Body of pancreas (tissue), 4 donors: ENCODE measurements at regions not wholly inside any gene's neighbourhood (a gene's known extent, or its start where the extent isn't known, plus 50 kb on each side); places are given as distances from the start of the nearest gene placed in this dataset.

Experiments
- ATAC-seq: fragments of 150-250 bp; one replicate; pipeline ENCODE4 v1.9.1; 2016
- DNase-seq, 4 donors: peaks; one replicate each; pipeline ENCODE4 v3.0.0-alpha.2; 2019
- H3K27ac ChIP-seq, 4 donors: fragments of 200-600 bp; sonication (generic); 1 replicate in 3 of 4; 2 replicates in 1 of 4; pipeline versions ENCODE4 v1.5.1 to v1.6.1; 2016 to 2019; ENCODE audit warnings: mild to moderate bottlenecking in 1 of 4, mixed read lengths in 1 of 4, moderate library complexity in 1 of 4
- H3K27me3 ChIP-seq, 2 donors: fragments of 200-600 bp; sonication (generic); one replicate each; pipeline ENCODE4 v1.6.0; 2016; ENCODE audit warnings: mild to moderate bottlenecking in 1 of 2
- H3K36me3 ChIP-seq, 2 donors: fragments of 200-600 bp; sonication (generic); replicated peaks in 1 of 2; 2 replicates each; pipeline ENCODE4 v1.5.1; 2016; ENCODE audit warnings: low read depth in 2 of 2; ENCODE audit not compliant: insufficient read depth in 1 of 2
- H3K4me1 ChIP-seq: fragments of 200-600 bp; sonication (generic); one replicate; pipeline ENCODE4 v1.6.0; 2016
- H3K4me3 ChIP-seq, 2 donors: fragments of 200-600 bp; sonication (generic); 1 replicate in 1 of 2; 2 replicates in 1 of 2; pipeline ENCODE4 v1.5.1; 2016 to 2019
- H3K9me3 ChIP-seq, 3 donors: fragments of 200-600 bp; sonication (generic); 1 replicate in 2 of 3; 2 replicates in 1 of 3; pipeline ENCODE4 v1.5.1; 2016
- CTCF ChIP-seq, 7 experiments: fragments of 450-650 bp in 4 of 7; fragments of 200-600 bp in 3 of 7; sonication (generic) in 3 of 7; IDR thresholded peaks; one replicate each; pipeline ENCODE4 v1.5.1; 2016 to 2019; ENCODE audit warnings: antibody characterized with exemption in 7 of 7
- POLR2A ChIP-seq, 3 donors: fragments of 450-650 bp; IDR thresholded peaks; one replicate each; pipeline ENCODE4 v1.6.1; 2016; ENCODE audit warnings: antibody characterized with exemption in 3 of 3, mild to moderate bottlenecking in 2 of 3
- WGBS, 2 donors: methylation state at CpG; one replicate each; pipeline ENCODE4 v1.1.5; 2017; 5-methylcytosine and 5-hydroxymethylcytosine counted together
- intact Hi-C: fragments of 100-400 bp; cut with DNase I; formaldehyde crosslinking; loops from one replicate; pipeline ENCODE4 v1.15.1; 2023

GRCh38 chr1:81151206-81151605 lies 649.5 kb upstream of the ADGRL2 start:
- ATAC-seq: no peak
- intact Hi-C loops: no loop called here
- Histone ChIP-seq H3K9me3 (no peaks in the 10 kb centered on the region), H3K4me1 (no peaks in the 10 kb centered on the region), H3K36me3 (no peaks in the 10 kb centered on the region), H3K27me3 (no peaks in the 10 kb centered on the region), H3K27ac (no peak overlapping the region), H3K4me3 (no peak overlapping the region)
- DNase-seq: no peak
- WGBS, 2 donors: 4 to 8% methylated on average over 1 of the region's 1 CpG
- TF ChIP-seq POLR2A (IDR thresholded peaks at IDR 0.05) (no peak), CTCF (IDR thresholded peaks at IDR 0.05) (no peak)

GRCh38 chr1:81149649-81150325 lies 650.9 kb upstream of the ADGRL2 start:
- no peak overlapping the region for H3K4me3 ChIP-seq
- no peaks in the 10 kb centered on the region for H3K9me3 ChIP-seq
- H3K36me3 ChIP-seq: no peaks in the 10 kb centered on the region
- H3K27ac ChIP-seq: no peak overlapping the region
- no peak for TF ChIP-seq CTCF (IDR thresholded peaks at IDR 0.05)
- TF ChIP-seq POLR2A (IDR thresholded peaks at IDR 0.05): no peak
- H3K4me1 ChIP-seq: no peaks in the 10 kb centered on the region
- 25 to 26% methylated on average over 2 of the region's 2 CpGs for WGBS, 2 donors
- intact Hi-C loops: no loop called here
- DNase-seq (no peak), ATAC-seq (no peak)
- no peaks in the 10 kb centered on the region for H3K27me3 ChIP-seq

GRCh38 chr1:81144240-81144825 lies 656.4 kb upstream of the ADGRL2 start:
- 59 to 71% methylated on average over 4 of the region's 4 CpGs for WGBS, 2 donors
- DNase-seq: no peak
- no peak for TF ChIP-seq CTCF (IDR thresholded peaks at IDR 0.05)
- TF ChIP-seq POLR2A (IDR thresholded peaks at IDR 0.05): no peak
- Histone ChIP-seq H3K4me3 (no peak overlapping the region), H3K27ac (no peak overlapping the region), H3K4me1 (no peaks in the 10 kb centered on the region), H3K27me3 (no peaks in the 10 kb centered on the region), H3K9me3 (no peaks in the 10 kb centered on the region), H3K36me3 (no peaks in the 10 kb centered on the region)
- intact Hi-C loops: no loop called here
- ATAC-seq: no peak

- intact Hi-C loops: no loop called here
- Histone ChIP-seq H3K36me3 (no peaks in the 10 kb centered on the region), H3K27me3 (no peaks in the 10 kb centered on the region), H3K9me3 (no peaks in the 10 kb centered on the region), H3K4me1 (no peaks in the 10 kb centered on the region), H3K4me3 (no peak overlapping the region), H3K27ac (no peak overlapping the region)
- WGBS, 2 donors: 35 to 50% methylated on average over 1 of the region's 1 CpG
- ATAC-seq (no peak), DNase-seq (no peak)
- TF ChIP-seq CTCF (IDR thresholded peaks at IDR 0.05): no peak
- TF ChIP-seq POLR2A (IDR thresholded peaks at IDR 0.05): no peak
Observed at GRCh38 chr1:81142099-81142826, 658.5 kb upstream of the ADGRL2 start.
